Epithelial cell of esophagus (primary cell): ENCODE measurements at regions not wholly inside any gene's neighbourhood (a gene's known extent, or its start where the extent isn't known, plus 50 kb on each side); places are given as distances from the start of the nearest gene placed in this dataset.
"Not testable (repeated sequence)": the region's sequence is repeated elsewhere in the genome, so short reads cannot be mapped to it uniquely, and the experiment has no call there.

ENCODE experiments used
- DNase-seq: peaks from one replicate; pipeline ENCODE4 v3.0.0; 2010; ENCODE audit warnings: low read depth
- H3K4me3 ChIP-seq: 2 replicates; pipeline ENCODE4 v1.5.1; 2011; ENCODE audit warnings: mild to moderate bottlenecking, low read length, control low read depth
- TF ChIP-seq, protein P1 (sequence below): IDR thresholded peaks from 2 replicates; pipeline ENCODE4 v1.5.1; 2011; ENCODE audit warnings: low read depth, mild to moderate bottlenecking, low read length, control low read depth, inconsistent platforms; ENCODE audit not compliant: insufficient read depth; ENCODE audit errors: missing control alignments

GRCh38 chr4:148542922-148543623 lies 100.9 kb upstream of the NR3C2 start:
- TF ChIP-seq, protein P1, sequence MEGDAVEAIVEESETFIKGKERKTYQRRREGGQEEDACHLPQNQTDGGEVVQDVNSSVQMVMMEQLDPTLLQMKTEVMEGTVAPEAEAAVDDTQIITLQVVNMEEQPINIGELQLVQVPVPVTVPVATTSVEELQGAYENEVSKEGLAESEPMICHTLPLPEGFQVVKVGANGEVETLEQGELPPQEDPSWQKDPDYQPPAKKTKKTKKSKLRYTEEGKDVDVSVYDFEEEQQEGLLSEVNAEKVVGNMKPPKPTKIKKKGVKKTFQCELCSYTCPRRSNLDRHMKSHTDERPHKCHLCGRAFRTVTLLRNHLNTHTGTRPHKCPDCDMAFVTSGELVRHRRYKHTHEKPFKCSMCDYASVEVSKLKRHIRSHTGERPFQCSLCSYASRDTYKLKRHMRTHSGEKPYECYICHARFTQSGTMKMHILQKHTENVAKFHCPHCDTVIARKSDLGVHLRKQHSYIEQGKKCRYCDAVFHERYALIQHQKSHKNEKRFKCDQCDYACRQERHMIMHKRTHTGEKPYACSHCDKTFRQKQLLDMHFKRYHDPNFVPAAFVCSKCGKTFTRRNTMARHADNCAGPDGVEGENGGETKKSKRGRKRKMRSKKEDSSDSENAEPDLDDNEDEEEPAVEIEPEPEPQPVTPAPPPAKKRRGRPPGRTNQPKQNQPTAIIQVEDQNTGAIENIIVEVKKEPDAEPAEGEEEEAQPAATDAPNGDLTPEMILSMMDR, result no peak
- no peak overlapping the region for H3K4me3 ChIP-seq
- peak; percentile 35 for DNase-seq

- DNase-seq, result no peak
- TF ChIP-seq, protein P1, result no peak
- no peak overlapping the region for H3K4me3 ChIP-seq
Observed at GRCh38 chr4:148540622-148541326, 98.6 kb upstream of the NR3C2 start.

DNA sequence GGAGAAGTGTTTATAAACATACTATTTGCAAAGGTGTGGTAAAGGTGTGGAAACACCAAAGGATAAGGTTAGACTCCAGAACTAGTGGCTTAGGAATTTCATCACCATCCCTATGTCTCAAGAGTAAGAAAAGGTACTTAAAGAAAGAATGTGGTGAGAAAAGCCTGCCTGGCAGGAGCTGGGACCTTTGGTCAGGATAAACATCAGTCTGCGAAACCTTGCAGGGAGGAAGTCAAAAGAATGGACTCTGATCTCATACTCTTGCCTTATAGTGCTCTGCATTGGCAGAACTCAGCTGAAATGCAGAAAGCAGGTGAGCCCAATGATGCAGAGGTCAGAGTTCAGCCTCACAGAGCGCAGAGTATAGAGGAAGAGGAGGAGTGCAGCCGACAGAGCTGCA lies 97.2 kb upstream of the NR3C2 start:
- DNase-seq, result peak; percentile 8
- H3K4me3 ChIP-seq, result no peak overlapping the region
- TF ChIP-seq, protein P1, result no peak

DNA sequence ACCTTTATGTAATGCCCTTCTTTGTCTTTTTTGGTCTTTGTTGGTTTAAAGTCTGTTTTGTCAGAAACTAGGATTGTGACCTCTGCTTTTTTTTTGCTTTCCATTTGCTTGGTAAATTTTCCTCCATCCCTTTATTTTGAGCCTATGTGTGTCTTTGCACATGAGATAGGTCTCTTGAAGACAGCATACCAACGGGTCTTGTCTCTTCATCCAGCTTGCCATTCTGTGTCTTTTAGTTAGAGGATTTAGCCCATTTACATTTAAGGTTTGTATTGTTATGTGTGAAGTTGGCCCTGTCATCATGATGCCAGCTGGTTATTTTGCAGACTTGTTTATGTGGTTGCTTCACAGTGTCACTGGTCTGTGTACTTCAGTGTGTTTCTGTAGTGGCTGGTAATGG lies 91.6 kb upstream of the NR3C2 start:
- not testable (repeated sequence) for H3K4me3 ChIP-seq, DNase-seq

GRCh38 chr4:148530114-148530513 lies 87.9 kb upstream of the NR3C2 start:
- DNase-seq, result peak; percentile 45
- TF ChIP-seq, protein P1, result no peak
- no peak overlapping the region for H3K4me3 ChIP-seq

DNA sequence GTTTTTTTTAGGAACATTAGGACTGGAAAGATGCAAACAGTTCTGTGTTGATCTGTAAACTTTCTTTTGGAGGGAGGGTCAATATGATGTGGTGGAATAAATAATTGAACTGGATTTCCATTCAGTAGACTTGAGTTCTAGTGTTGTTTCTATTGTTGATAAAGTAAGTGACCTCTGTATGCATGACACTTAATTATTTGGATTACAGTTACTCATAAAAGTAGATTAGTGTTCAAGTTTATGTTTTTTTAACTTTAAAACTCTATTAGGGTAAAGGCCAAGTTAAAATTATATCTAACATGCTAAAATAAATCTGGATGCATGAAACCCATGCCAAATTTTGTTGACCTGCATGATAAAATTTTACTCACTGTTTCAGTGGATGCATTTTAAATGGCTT lies 85.4 kb upstream of the NR3C2 start:
- TF ChIP-seq, protein P1, result no peak
- H3K4me3 ChIP-seq, result no peak overlapping the region
- DNase-seq, result no peak

- TF ChIP-seq, protein P1, result no peak
Observed at GRCh38 chr4:148522995-148523394, 80.8 kb upstream of the NR3C2 start.

More at GRCh38 chr4:148522995-148523394, 80.8 kb upstream of the NR3C2 start:
- DNase-seq, result no peak
- H3K4me3 ChIP-seq, result no peak overlapping the region
